ENCODE measurements at regions not wholly inside any gene's neighbourhood (a gene's known extent, or its start where the extent isn't known, plus 50 kb on each side); places are given as distances from the start of the nearest gene placed in this dataset.

DNA sequence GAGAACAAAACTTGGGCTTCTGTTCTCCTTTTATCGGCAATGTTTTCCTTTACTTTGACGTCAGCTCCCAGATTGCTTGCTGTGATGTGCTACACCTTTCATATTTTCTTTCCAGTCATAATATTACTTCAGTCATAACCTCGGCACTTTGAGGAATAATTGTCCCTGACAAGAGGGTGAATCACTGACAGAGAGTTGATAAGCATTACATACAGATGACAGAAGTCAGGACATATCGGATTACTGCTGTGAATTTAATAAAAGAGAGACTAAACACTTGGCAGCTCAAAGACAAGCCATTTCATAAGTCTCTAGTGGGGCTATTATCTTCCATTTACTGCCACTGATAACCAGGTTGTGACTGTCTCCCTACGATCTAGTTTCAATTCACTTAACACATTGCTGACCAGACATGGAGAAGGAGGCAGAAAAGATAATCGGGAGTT is 362.1 kb upstream of the ARRDC4 start:
- Histone ChIP-seq H3K4me2 (ENCODE audit: low read length) (no peak overlapping the region), H3K4me1 (ENCODE audit: insufficient read depth, low read length, poor library complexity, severe bottlenecking) (no peaks in the 10 kb centered on the region), H3K9me2 (ENCODE audit: insufficient read depth, low read length) (no peaks in the 10 kb centered on the region), H3K4me3 (ENCODE audit: low read depth, low read length, poor library complexity, severe bottlenecking) (no peak overlapping the region), H3K9me3 (ENCODE audit: low read length) (no peaks in the 10 kb centered on the region), H4K20me1 (ENCODE audit: insufficient read depth, low read length) (no peaks in the 10 kb centered on the region), H3K79me2 (ENCODE audit: insufficient read depth, low read depth, low read length) (no peaks in the 10 kb centered on the region), H3K36me3 (ENCODE audit: insufficient read depth, low read length) (no peaks in the 10 kb centered on the region), H2AFZ (ENCODE audit: low read length) (no peak overlapping the region), H3K27ac (ENCODE audit: low read depth, low read length, poor library complexity, severe bottlenecking) (no peak overlapping the region)
- POLR2A ChIA-PET, result no interaction called here
- DNase-seq (ENCODE audit: low spot score), result no peak
- BruUV-seq (replicated peaks), result no TSS peak
- intact Hi-C loops (cut with micrococcal nuclease; ENCODE audit: unreplicated experiment), result no loop called here
- CTCF ChIA-PET (ENCODE audit: unreplicated experiment), result no interaction called here
- TF ChIP-seq, protein P1, sequence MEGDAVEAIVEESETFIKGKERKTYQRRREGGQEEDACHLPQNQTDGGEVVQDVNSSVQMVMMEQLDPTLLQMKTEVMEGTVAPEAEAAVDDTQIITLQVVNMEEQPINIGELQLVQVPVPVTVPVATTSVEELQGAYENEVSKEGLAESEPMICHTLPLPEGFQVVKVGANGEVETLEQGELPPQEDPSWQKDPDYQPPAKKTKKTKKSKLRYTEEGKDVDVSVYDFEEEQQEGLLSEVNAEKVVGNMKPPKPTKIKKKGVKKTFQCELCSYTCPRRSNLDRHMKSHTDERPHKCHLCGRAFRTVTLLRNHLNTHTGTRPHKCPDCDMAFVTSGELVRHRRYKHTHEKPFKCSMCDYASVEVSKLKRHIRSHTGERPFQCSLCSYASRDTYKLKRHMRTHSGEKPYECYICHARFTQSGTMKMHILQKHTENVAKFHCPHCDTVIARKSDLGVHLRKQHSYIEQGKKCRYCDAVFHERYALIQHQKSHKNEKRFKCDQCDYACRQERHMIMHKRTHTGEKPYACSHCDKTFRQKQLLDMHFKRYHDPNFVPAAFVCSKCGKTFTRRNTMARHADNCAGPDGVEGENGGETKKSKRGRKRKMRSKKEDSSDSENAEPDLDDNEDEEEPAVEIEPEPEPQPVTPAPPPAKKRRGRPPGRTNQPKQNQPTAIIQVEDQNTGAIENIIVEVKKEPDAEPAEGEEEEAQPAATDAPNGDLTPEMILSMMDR (conservative IDR thresholded peaks at IDR 0.05; ENCODE audit: low read length), result no peak
- TF ChIP-seq EZH2phosphoT487 (IDR thresholded peaks at IDR 0.05; ENCODE audit: borderline replicate concordance, low read depth, low read length), result no peak

DNA sequence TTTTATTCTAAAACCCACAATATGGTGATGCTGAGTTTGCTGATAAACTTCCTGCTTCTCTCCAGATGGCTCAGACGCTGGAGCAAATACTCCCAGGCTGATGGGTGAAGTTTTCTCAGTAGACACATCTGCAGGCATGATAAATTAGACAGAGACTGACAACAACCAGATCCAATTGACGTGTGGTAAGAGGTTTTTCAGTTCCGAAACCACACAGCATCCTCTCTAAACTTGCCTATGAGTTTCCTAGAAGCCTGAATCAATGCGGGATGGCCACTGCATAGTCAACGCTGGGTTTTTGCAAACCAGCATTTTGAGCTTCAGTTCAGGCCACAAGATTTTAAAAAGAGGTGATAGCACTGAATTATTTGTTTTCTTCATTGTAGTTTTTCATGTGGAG is 360.3 kb upstream of the ARRDC4 start:
- CTCF ChIA-PET (ENCODE audit: unreplicated experiment), result no interaction called here
- Histone ChIP-seq H3K27ac (ENCODE audit: low read depth, low read length, poor library complexity, severe bottlenecking) (no peak overlapping the region), H3K79me2 (ENCODE audit: insufficient read depth, low read depth, low read length) (no peaks in the 10 kb centered on the region), H3K4me2 (ENCODE audit: low read length) (no peak overlapping the region), H3K36me3 (ENCODE audit: insufficient read depth, low read length) (no peaks in the 10 kb centered on the region), H3K9me2 (ENCODE audit: insufficient read depth, low read length) (no peaks in the 10 kb centered on the region), H3K9me3 (ENCODE audit: low read length) (no peaks in the 10 kb centered on the region), H4K20me1 (ENCODE audit: insufficient read depth, low read length) (no peaks in the 10 kb centered on the region), H3K4me1 (ENCODE audit: insufficient read depth, low read length, poor library complexity, severe bottlenecking) (no peaks in the 10 kb centered on the region), H3K4me3 (ENCODE audit: low read depth, low read length, poor library complexity, severe bottlenecking) (no peak overlapping the region), H2AFZ (ENCODE audit: low read length) (no peak overlapping the region)
- POLR2A ChIA-PET, result interaction anchor here (1.2 kb wide), 1 partner anchor 9 kb away, joined by 3 read pairs; no protein-coding TSS in a partner anchor
- BruUV-seq (replicated peaks), result no TSS peak
- DNase-seq (ENCODE audit: low spot score), result no peak
- intact Hi-C loops (cut with micrococcal nuclease; ENCODE audit: unreplicated experiment), result no loop called here
- TF ChIP-seq EZH2phosphoT487 (IDR thresholded peaks at IDR 0.05; ENCODE audit: borderline replicate concordance, low read depth, low read length), result no peak
- TF ChIP-seq, protein P1 (conservative IDR thresholded peaks at IDR 0.05; ENCODE audit: low read length), result no peak

DNA sequence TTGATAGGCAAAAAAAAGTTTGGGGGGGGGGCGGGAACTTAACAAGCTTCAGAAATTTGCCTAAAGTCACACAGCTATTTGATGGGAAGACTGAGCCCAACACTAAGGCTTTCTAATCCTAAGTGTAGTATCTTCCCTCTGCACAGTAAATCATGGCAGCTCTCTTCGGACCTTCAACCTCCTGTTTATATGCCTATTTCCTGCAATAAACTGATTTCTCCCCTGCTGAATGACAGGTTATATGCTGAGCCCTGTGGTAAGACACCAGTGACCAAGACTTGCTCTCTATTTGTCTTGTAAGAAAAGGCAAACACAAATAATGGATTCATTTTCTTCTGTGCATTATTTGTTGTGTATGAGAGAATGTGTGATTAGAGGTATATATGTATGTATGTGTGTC is 355.8 kb upstream of the ARRDC4 start:
- H3K27ac ChIP-seq (ENCODE audit: low read depth, low read length, poor library complexity, severe bottlenecking), result no peak overlapping the region
- H3K4me2 ChIP-seq (ENCODE audit: low read length), result no peak overlapping the region
- intact Hi-C loops (cut with micrococcal nuclease; ENCODE audit: unreplicated experiment), result no loop called here
- no peak for DNase-seq (ENCODE audit: low spot score)
- ChIA-PET POLR2A (interaction anchor here (1.3 to 1.6 kb wide), 2 partner anchors 12 to 16 kb away, joined by 3 to 4 read pairs; no protein-coding TSS in a partner anchor), CTCF (ENCODE audit: unreplicated experiment) (no interaction called here)
- TF ChIP-seq, protein P1 (conservative IDR thresholded peaks at IDR 0.05; ENCODE audit: low read length), result no peak
- no peak for TF ChIP-seq EZH2phosphoT487 (IDR thresholded peaks at IDR 0.05; ENCODE audit: borderline replicate concordance, low read depth, low read length)
- H3K79me2 ChIP-seq (ENCODE audit: insufficient read depth, low read depth, low read length), result no peaks in the 10 kb centered on the region
- BruUV-seq (replicated peaks), result no TSS peak
- H3K9me3 ChIP-seq (ENCODE audit: low read length), result no peaks in the 10 kb centered on the region
- H3K4me1 ChIP-seq (ENCODE audit: insufficient read depth, low read length, poor library complexity, severe bottlenecking), result no peaks in the 10 kb centered on the region
- no peaks in the 10 kb centered on the region for H3K36me3 ChIP-seq (ENCODE audit: insufficient read depth, low read length)
- no peaks in the 10 kb centered on the region for H4K20me1 ChIP-seq (ENCODE audit: insufficient read depth, low read length)
- H2AFZ ChIP-seq (ENCODE audit: low read length), result no peak overlapping the region
- H3K9me2 ChIP-seq (ENCODE audit: insufficient read depth, low read length), result no peaks in the 10 kb centered on the region
- no peak overlapping the region for H3K4me3 ChIP-seq (ENCODE audit: low read depth, low read length, poor library complexity, severe bottlenecking)
